Cerebellar nuclear complex (tissue), 1 donor: ENCODE measurements at regions not wholly inside any gene's neighbourhood (a gene's known extent, or its start where the extent isn't known, plus 50 kb on each side); places are given as distances from the start of the nearest gene placed in this dataset.
"Not testable (repeated sequence)": the region's sequence is repeated elsewhere in the genome, so short reads cannot be mapped to it uniquely, and the experiment has no call there.

Experiments used
- DNase-seq, 2 experiments: peaks; one replicate each; lab custom pipeline; 2025; lab: John Stamatoyannopoulos, UW

GRCh38 chr13:46466074-46466473 lies 79.0 kb upstream of the RUBCNL start:
- DNase-seq = not testable (repeated sequence)

- DNase-seq = no peak
These were observed 76.7 kb upstream of the RUBCNL start for GRCh38 chr13:46463719-46464118.

- DNase-seq = not testable (repeated sequence)
These were observed 73.2 kb upstream of the RUBCNL start for GRCh38 chr13:46460223-46460622.

GRCh38 chr13:46457255-46457654 lies 70.2 kb upstream of the RUBCNL start:
- not testable (repeated sequence) for DNase-seq

GRCh38 chr13:46455924-46456323 lies 68.9 kb upstream of the RUBCNL start:
- not testable (repeated sequence) for DNase-seq

- not testable (repeated sequence) for DNase-seq
These were observed 64.1 kb upstream of the RUBCNL start for GRCh38 chr13:46451145-46451544.

GRCh38 chr13:46449949-46450348 lies 62.9 kb upstream of the RUBCNL start:
- not testable (repeated sequence) for DNase-seq

- not testable (repeated sequence) for DNase-seq
These were observed 61.1 kb upstream of the RUBCNL start for GRCh38 chr13:46448148-46448547.

- not testable (repeated sequence) for DNase-seq
These were observed 50.9 kb upstream of the RUBCNL start for GRCh38 chr13:46437808-46438404.
